ENCODE measurements at regions not wholly inside any gene's neighbourhood (a gene's known extent, or its start where the extent isn't known, plus 50 kb on each side); places are given as distances from the start of the nearest gene placed in this dataset.
"Not testable (repeated sequence)": the region's sequence is repeated elsewhere in the genome, so short reads cannot be mapped to it uniquely, and the experiment has no call there.

GRCh38 chr16:21506857-21507456 is 92.4 kb upstream of the METTL9 start:
- not testable (repeated sequence) for TF ChIP-seq CTCF (optimal IDR thresholded peaks at IDR 0.05 in 1 of 3, IDR thresholded peaks at IDR 0.05 in 1 of 3, conservative IDR thresholded peaks at IDR 0.05 in 1 of 3; ENCODE audit: extremely low read depth in 1 of 3, insufficient read depth in 2 of 3, low read length in 3 of 3); EZH2 (IDR thresholded peaks at IDR 0.05; ENCODE audit: low read length)
